Endothelial cell of umbilical vein (primary cell): ENCODE measurements at regions not wholly inside any gene's neighbourhood (a gene's known extent, or its start where the extent isn't known, plus 50 kb on each side); places are given as distances from the start of the nearest gene placed in this dataset.

Experiments used
- BruUV-seq: library from RNA; stranded (reverse); fragments of 400-500 nt; replicated peaks from 2 replicates; lab custom pipeline; 2021; lab: Mats Ljungman, UMichigan
- CTCF ChIA-PET: fragments of 300-600, 350-600 bp; sonication (Branson Sonifier 250); formaldehyde crosslinking; loops from one replicate; lab custom pipeline; 2021; ENCODE audit warnings: antibody characterized with exemption, inconsistent platforms; lab: Charles Lee
- POLR2A ChIA-PET: fragments of 300-600, 350-600 bp; sonication (Branson Sonifier 250); formaldehyde crosslinking; loops from one replicate; lab custom pipeline; 2021; ENCODE audit warnings: antibody characterized with exemption, inconsistent platforms; lab: Charles Lee
- DNase-seq: peaks from one replicate; pipeline ENCODE4 v3.0.0-alpha.2; 2011; ENCODE audit warnings: low read depth, low spot score
- FAIRE-seq: peaks from 2 replicates; lab custom pipeline; 2011; peaks lifted over from hg19 to GRCh38; lab: Jason Lieb, UNC
- H2AFZ ChIP-seq: 2 replicates; pipeline ENCODE4 v1.6.0; 2012; ENCODE audit warnings: low read depth, low read length, control low read depth, inconsistent platforms
- H3K27ac ChIP-seq: 2 replicates; pipeline ENCODE4 v1.5.1; 2011; ENCODE audit warnings: low read depth, mild to moderate bottlenecking, control low read depth, low read length, moderate library complexity; ENCODE audit not compliant: insufficient read depth
- H3K27me3 ChIP-seq, 2 experiments: 2 replicates each; pipeline versions ENCODE4 v1.6.0 to v1.6.1; 2011; ENCODE audit warnings: low read length in 2 of 2, mixed read lengths in 1 of 2; ENCODE audit not compliant: control insufficient read depth in 2 of 2, insufficient read depth in 2 of 2
- H3K36me3 ChIP-seq, 2 experiments: 2 replicates in 1 of 2; 3 replicates in 1 of 2; pipeline ENCODE4 v1.5.1; 2011; ENCODE audit warnings: low read length in 2 of 2, mild to moderate bottlenecking in 1 of 2, moderate library complexity in 1 of 2; ENCODE audit not compliant: control insufficient read depth in 2 of 2, insufficient read depth in 2 of 2; ENCODE audit errors: extremely low read depth in 1 of 2
- H3K4me1 ChIP-seq: 3 replicates; pipeline ENCODE4 v1.5.1; 2011; ENCODE audit warnings: mild to moderate bottlenecking, low read length; ENCODE audit not compliant: control insufficient read depth, insufficient read depth; ENCODE audit errors: extremely low read depth
- H3K4me2 ChIP-seq: 2 replicates; pipeline ENCODE4 v1.6.1; 2011; ENCODE audit warnings: low read length, control low read depth, mixed read lengths; ENCODE audit not compliant: insufficient read depth
- H3K4me3 ChIP-seq, 3 experiments: fragments of 200-600 bp in 1 of 3; sonication (generic), shearing (Covaris generic) in 1 of 3; replicated peaks in 1 of 3; 2 replicates each; pipeline ENCODE4 v1.5.1; 2011 to 2016; ENCODE audit warnings: control low read depth in 3 of 3, low read length in 3 of 3, mild to moderate bottlenecking in 2 of 3, inconsistent platforms in 1 of 3, low read depth in 1 of 3, moderate library complexity in 1 of 3; ENCODE audit not compliant: insufficient read depth in 1 of 3
- H3K79me2 ChIP-seq: 2 replicates; pipeline ENCODE4 v1.6.0; 2012; ENCODE audit warnings: low read length, inconsistent platforms; ENCODE audit not compliant: control insufficient read depth, insufficient read depth
- H3K9ac ChIP-seq: replicated peaks from 2 replicates; pipeline ENCODE3; 2011; ENCODE audit warnings: low read length, control low read depth; ENCODE audit not compliant: insufficient read depth; ENCODE audit errors: extremely low read depth
- H3K9me1 ChIP-seq: replicated peaks from 3 replicates; pipeline ENCODE4 v1.6.0; 2011; ENCODE audit warnings: mild to moderate bottlenecking, low read length; ENCODE audit not compliant: control insufficient read depth, insufficient read depth; ENCODE audit errors: extremely low read depth
- H3K9me3 ChIP-seq: replicated peaks from 2 replicates; pipeline ENCODE4 v1.5.1; 2012; ENCODE audit warnings: low read length, inconsistent platforms; ENCODE audit not compliant: control insufficient read depth, insufficient read depth
- H4K20me1 ChIP-seq: replicated peaks from 2 replicates; pipeline ENCODE3; 2011; ENCODE audit warnings: mild to moderate bottlenecking, low read length; ENCODE audit not compliant: control insufficient read depth, insufficient read depth; ENCODE audit errors: extremely low read depth
- EZH2 ChIP-seq: IDR thresholded peaks from 2 replicates; pipeline ENCODE4 v1.6.1; 2012; ENCODE audit warnings: borderline replicate concordance, low read depth, mild to moderate bottlenecking, moderate library complexity, low read length, inconsistent platforms; ENCODE audit not compliant: severe bottlenecking
- FOS ChIP-seq: IDR thresholded peaks from 2 replicates; pipeline ENCODE4 v1.6.1; 2011; ENCODE audit warnings: mild to moderate bottlenecking, low read length, moderate library complexity, borderline replicate concordance; ENCODE audit not compliant: insufficient read depth
- GATA2 ChIP-seq: IDR thresholded peaks from 2 replicates; pipeline ENCODE4 v1.7.0; 2011; ENCODE audit warnings: low read depth, mild to moderate bottlenecking, moderate library complexity, mixed read lengths, low read length; ENCODE audit not compliant: insufficient read length, insufficient read depth
- JUN ChIP-seq: IDR thresholded peaks from 2 replicates; pipeline ENCODE4 v1.6.1; 2011; ENCODE audit warnings: borderline replicate concordance, low read depth; ENCODE audit not compliant: insufficient read length, insufficient read depth
- POLR2A ChIP-seq: IDR thresholded peaks from 2 replicates; pipeline ENCODE4 v1.6.1; 2012; ENCODE audit warnings: low read depth, mild to moderate bottlenecking, control low read depth, low read length
- POLR2AphosphoS5 ChIP-seq: IDR thresholded peaks from 2 replicates; pipeline ENCODE4 v1.6.1; 2012; ENCODE audit warnings: low read depth, mild to moderate bottlenecking, control low read depth, low read length, moderate library complexity; ENCODE audit not compliant: insufficient read depth
- dilution Hi-C: fragments of 300-500 bp; cut with MboI; formaldehyde crosslinking; loops from one replicate; pipeline ENCODE4 v1.15.0; 2019; ENCODE audit warnings: low sequenced_read_pairs; ENCODE audit not compliant: extremely low pct_ligation_motif_present
- intact Hi-C: fragments of 100-400 bp; cut with micrococcal nuclease; formaldehyde crosslinking; loops from one replicate; pipeline ENCODE4 v1.10.0; 2022
- TF ChIP-seq, protein P1 (sequence below), 2 donors: IDR thresholded peaks; 1 replicate in 1 of 2; 2 replicates in 1 of 2; pipeline ENCODE4 v1.5.1; 2011; ENCODE audit warnings: low read length in 2 of 2, mild to moderate bottlenecking in 2 of 2, moderate library complexity in 2 of 2, control low read depth in 1 of 2, inconsistent platforms in 1 of 2, low read depth in 1 of 2; ENCODE audit not compliant: insufficient read depth in 1 of 2; ENCODE audit errors: extremely low read depth in 1 of 2
- TF ChIP-seq, protein P2 (sequence below): IDR thresholded peaks from 2 replicates; pipeline ENCODE4 v1.6.1; 2011; ENCODE audit not compliant: insufficient read depth, insufficient read length

DNA sequence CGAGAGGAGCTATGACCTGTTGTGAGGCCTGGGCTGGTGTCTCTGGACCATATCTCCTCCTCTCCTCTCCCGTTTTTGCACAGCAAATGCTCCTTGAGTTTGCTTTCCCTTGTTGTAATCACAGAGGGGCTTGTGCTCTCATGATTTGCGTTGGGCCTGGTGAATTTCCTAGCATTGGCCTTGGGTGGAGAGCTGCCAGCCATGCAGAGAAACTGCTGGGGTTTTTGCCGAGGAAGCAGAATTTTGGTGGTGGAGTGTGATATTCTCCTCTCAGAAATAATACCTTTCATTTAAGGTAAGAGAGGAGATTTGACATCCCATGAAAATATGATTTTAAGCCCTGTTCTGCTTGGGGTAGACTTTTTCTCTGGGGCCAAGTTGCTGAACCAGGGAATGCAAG lies 175.7 kb upstream of the CADM1 start:
- intact Hi-C loops, result loop anchor here (10.0 kb wide), 1 partner anchor 905 kb away; no protein-coding TSS in a partner anchor
- Histone ChIP-seq H3K9ac (no peak overlapping the region), H3K36me3 (no peaks in the 10 kb centered on the region), H3K27me3 (no peaks in the 10 kb centered on the region), H4K20me1 (no peaks in the 10 kb centered on the region), H3K4me2 (no peak overlapping the region), H3K4me3 (no peak overlapping the region), H3K9me1 (no peaks in the 10 kb centered on the region), H3K9me3 (no peaks in the 10 kb centered on the region), H3K27ac (no peak overlapping the region), H3K4me1 (no peaks in the 10 kb centered on the region), H3K79me2 (no peaks in the 10 kb centered on the region), H2AFZ (no peak overlapping the region)
- BruUV-seq, result no TSS peak
- DNase-seq (no peak), FAIRE-seq (no peak)
- TF ChIP-seq POLR2A (no peak), POLR2AphosphoS5 (no peak), EZH2 (no peak), FOS (no peak), GATA2 (no peak), JUN (no peak)
- TF ChIP-seq, protein P1, sequence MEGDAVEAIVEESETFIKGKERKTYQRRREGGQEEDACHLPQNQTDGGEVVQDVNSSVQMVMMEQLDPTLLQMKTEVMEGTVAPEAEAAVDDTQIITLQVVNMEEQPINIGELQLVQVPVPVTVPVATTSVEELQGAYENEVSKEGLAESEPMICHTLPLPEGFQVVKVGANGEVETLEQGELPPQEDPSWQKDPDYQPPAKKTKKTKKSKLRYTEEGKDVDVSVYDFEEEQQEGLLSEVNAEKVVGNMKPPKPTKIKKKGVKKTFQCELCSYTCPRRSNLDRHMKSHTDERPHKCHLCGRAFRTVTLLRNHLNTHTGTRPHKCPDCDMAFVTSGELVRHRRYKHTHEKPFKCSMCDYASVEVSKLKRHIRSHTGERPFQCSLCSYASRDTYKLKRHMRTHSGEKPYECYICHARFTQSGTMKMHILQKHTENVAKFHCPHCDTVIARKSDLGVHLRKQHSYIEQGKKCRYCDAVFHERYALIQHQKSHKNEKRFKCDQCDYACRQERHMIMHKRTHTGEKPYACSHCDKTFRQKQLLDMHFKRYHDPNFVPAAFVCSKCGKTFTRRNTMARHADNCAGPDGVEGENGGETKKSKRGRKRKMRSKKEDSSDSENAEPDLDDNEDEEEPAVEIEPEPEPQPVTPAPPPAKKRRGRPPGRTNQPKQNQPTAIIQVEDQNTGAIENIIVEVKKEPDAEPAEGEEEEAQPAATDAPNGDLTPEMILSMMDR (IDR thresholded peaks at IDR 0.05; ENCODE audit: extremely low read depth in 1 of 2, insufficient read depth in 1 of 2, low read depth in 1 of 2, low read length in 2 of 2), result no peak
- TF ChIP-seq, protein P2, sequence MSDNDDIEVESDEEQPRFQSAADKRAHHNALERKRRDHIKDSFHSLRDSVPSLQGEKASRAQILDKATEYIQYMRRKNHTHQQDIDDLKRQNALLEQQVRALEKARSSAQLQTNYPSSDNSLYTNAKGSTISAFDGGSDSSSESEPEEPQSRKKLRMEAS, result no peak
- dilution Hi-C loops, result no loop called here
- CTCF ChIA-PET, result no interaction called here
- POLR2A ChIA-PET, result no interaction called here
